Omental fat pad (tissue), 3 donors: ENCODE measurements at regions not wholly inside any gene's neighbourhood (a gene's known extent, or its start where the extent isn't known, plus 50 kb on each side); places are given as distances from the start of the nearest gene placed in this dataset.
"Not testable (repeated sequence)": the region's sequence is repeated elsewhere in the genome, so short reads cannot be mapped to it uniquely, and the experiment has no call there.

Experiments
- ATAC-seq: fragments of 150-250 bp; one replicate; pipeline ENCODE4 v1.9.1; 2016; ENCODE audit warnings: mild to moderate bottlenecking, moderate library complexity; ENCODE audit not compliant: low FRiP score
- DNase-seq: peaks from one replicate; pipeline ENCODE4 v3.0.0-alpha.2; 2019; ENCODE audit warnings: low spot score
- TF ChIP-seq, protein P1 (sequence below), 3 donors: fragments of 450-650 bp; IDR thresholded peaks; one replicate each; pipeline ENCODE4 v1.5.1; 2016 to 2017; ENCODE audit warnings: antibody characterized with exemption in 3 of 3, mild to moderate bottlenecking in 3 of 3, moderate library complexity in 2 of 3

DNA sequence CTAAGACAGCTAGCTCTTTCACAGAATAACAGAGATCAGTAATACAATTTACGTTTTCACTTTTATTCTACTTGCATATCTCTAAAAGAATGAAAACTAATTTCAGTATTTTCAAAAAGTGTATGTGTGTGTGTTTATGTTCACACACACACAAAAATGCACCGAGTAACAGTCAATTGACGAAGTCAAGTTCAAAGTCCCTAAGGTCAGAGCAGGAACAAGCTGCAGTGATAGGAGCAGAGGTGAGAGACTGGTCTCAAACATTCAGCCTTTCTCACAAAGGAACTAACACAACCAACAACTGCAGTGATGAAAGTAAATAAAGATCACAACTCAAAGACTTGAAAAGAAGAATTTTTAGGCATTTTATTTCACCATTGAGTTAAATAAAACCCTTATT is 429.7 kb downstream of the C12orf50 start:
- no peak for DNase-seq
- ATAC-seq: no peak
- TF ChIP-seq, protein P1, sequence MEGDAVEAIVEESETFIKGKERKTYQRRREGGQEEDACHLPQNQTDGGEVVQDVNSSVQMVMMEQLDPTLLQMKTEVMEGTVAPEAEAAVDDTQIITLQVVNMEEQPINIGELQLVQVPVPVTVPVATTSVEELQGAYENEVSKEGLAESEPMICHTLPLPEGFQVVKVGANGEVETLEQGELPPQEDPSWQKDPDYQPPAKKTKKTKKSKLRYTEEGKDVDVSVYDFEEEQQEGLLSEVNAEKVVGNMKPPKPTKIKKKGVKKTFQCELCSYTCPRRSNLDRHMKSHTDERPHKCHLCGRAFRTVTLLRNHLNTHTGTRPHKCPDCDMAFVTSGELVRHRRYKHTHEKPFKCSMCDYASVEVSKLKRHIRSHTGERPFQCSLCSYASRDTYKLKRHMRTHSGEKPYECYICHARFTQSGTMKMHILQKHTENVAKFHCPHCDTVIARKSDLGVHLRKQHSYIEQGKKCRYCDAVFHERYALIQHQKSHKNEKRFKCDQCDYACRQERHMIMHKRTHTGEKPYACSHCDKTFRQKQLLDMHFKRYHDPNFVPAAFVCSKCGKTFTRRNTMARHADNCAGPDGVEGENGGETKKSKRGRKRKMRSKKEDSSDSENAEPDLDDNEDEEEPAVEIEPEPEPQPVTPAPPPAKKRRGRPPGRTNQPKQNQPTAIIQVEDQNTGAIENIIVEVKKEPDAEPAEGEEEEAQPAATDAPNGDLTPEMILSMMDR (IDR thresholded peaks at IDR 0.05): no peak

DNA sequence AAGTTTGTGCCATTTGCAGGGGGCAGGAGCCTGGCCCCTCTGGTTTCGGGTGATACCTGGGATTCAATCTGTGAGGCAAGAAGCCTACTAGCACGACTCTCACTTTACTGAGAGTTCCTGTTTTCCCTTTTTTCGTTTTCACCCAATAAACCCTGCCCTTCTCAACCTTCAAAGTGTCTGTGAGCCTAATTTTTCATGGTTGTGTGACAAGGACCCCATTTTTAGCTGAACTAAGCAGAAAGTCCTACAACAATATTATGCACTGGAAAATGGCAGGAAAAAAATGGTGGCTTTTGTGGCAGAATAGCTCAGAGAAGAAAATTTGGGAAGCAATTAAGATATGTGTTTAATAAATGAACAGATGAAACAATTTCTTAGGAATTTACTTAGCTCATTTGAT is 432.1 kb downstream of the C12orf50 start:
- ATAC-seq: no peak
- TF ChIP-seq, protein P1 (IDR thresholded peaks at IDR 0.05): no peak
- DNase-seq: no peak

DNA sequence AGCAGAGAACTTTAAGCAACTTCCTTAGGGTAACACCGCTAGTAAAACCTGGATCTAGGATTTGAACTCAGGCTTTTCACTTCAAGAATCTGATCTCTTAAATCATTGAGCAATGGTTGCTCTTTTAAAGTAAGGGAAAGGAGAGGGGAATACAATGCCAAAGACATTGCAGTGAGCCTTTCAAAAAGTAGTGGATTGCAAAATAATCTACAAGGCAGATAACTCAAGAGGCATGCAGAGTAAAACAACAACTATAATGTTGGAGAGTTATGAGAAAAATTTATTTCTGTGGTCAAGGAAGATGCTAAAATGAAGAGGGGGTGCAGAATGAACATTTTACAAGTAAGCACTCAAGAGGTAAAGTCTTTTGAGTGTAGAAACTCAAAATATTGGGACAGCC is 432.6 kb downstream of the C12orf50 start:
- no peak for DNase-seq
- TF ChIP-seq, protein P1 (IDR thresholded peaks at IDR 0.05): no peak
- ATAC-seq: no peak

DNA sequence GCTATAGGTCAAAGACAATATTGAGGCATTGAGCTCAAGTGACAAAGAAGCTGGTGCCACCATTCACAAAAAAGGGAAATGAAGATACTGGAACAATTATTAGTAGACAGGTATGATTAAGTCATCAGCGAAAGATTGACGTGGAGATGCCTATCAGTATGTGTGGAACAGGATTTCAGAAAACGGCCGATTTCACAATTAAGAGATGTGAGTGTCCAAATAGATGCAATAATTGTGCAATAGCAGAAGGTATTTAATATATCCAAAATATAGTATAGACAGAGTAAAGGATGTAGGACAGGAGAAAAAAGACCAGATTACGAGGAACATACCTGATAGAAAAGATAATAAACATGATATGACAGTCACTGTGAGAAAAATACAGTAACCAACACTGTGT is 433.1 kb downstream of the C12orf50 start:
- TF ChIP-seq, protein P1 (IDR thresholded peaks at IDR 0.05): no peak
- ATAC-seq (no peak), DNase-seq (no peak)

DNA sequence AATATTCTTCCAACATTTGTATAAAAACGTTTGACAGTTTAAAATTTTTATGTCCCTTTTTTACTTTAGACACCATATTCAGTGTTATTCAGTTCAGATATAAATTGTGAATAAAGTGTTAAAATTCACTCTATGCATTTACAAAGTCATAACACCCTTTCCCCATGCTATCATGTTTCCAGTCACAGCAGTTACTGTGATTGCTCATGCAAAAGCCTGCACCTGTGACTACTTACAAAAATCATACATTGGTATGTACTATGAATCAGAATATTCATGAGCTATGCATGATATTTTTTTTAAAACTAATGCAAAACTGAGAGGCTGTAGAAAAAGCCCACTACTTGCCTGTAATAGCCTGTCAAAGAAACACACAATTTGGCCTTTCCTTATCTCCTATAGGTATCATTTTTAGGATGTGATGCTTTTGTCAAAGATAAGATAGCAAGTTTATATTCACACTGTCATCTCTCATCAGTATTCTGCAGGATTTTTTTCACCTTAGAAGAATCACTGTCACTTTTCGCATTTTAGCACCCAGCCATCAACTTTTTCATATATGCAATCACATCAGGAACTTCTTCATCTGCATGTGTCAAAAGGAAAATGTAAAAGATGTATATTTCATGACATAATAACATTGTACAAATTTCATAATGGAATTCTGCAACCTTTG is 443.2 kb downstream of the C12orf50 start:
- TF ChIP-seq, protein P1 (IDR thresholded peaks at IDR 0.05): no peak
- no peak for ATAC-seq

DNA sequence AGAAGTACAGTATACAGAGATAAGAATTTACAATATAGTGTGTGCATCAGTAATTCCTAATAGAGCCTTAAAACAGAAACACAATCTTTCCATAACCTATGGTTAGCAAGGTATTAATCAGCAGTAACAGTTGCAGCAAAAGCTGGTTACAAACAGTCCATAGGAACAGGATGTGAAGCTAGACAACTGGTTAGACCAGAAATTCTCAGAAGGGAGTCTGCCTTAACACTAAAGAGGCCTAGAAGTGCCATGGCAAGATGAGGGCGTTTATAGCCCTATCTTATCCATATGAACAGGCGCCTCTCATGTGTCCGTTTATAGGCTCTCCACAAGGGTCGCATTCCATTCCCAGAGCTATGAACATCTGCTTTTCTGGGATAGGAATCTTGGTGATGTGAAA is 450.1 kb downstream of the C12orf50 start:
- ATAC-seq, DNase-seq: not testable (repeated sequence)

More for the DNA sequence above, 443.2 kb downstream of the C12orf50 start:
- no peak for DNase-seq

DNA sequence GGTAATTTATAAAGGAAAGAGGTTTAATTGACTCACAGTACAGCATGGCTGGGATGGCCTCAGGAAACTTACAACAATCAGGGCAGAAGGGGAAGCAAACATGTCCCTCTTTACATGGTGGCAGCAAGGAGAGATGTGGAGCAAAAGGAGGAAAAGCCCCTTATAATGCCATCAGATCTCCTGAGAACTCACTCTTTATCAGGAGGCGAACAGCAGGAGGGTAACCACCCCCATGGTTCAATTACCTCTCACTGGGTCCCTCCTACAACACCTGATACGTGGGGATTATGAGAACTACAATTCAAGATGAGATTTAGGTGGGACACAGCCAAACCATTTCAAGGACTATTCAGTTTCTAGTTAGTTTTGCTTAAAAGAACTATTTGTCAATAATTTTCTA is 453.3 kb downstream of the C12orf50 start:
- ATAC-seq (no peak), DNase-seq (no peak)
- TF ChIP-seq, protein P1 (IDR thresholded peaks at IDR 0.05): no peak

DNA sequence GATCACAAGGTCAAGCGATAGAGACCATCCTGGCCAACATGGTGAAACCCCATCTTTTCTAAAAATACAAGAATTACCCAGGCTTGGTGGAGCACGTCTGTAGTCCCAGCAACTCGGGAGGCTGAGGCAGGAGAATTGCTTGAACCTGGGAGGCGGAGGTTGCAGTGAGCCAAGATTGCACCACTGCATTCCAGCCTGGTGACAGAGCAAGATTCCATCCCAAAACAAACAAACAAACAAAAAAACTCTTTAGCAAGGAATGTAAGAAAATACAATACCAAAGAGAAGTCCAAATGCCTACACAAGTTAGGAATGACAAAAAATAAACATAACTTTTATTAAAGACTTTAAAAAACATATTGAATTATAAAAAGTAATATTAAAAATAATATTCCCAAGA is 462.3 kb downstream of the C12orf50 start:
- DNase-seq, ATAC-seq: not testable (repeated sequence)
